ENCODE measurements at regions not wholly inside any gene's neighbourhood (a gene's known extent, or its start where the extent isn't known, plus 50 kb on each side); places are given as distances from the start of the nearest gene placed in this dataset.
A peak's percentile ranks its signal among the peaks of the same experiment; 100 is the strongest.
"Not testable (repeated sequence)": the region's sequence is repeated elsewhere in the genome, so short reads cannot be mapped to it uniquely, and the experiment has no call there.

DNA sequence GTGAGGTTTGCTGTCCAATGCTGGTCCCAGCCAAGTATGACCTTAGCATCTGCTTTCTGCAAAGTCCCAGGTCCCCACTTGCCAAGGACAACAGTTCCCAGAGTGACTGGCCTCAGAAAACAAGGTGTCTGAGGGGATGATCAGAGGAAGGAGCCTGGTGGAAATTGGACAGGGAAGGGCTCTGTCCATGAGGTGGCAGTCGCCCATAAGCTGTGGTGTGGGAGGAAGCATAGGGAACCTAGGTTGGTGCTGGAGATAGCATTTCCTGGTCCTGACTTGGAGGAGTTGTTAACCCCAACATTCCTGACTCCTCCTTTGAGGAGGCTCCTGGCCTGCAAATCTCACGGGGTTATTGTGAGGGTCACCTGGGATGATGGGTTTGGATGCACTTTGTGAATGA, 77.8 kb downstream of the LIMS4 start:
- not testable (repeated sequence) for FAIRE-seq; DNase-seq (ENCODE audit: insufficient read length, low spot score)

DNA sequence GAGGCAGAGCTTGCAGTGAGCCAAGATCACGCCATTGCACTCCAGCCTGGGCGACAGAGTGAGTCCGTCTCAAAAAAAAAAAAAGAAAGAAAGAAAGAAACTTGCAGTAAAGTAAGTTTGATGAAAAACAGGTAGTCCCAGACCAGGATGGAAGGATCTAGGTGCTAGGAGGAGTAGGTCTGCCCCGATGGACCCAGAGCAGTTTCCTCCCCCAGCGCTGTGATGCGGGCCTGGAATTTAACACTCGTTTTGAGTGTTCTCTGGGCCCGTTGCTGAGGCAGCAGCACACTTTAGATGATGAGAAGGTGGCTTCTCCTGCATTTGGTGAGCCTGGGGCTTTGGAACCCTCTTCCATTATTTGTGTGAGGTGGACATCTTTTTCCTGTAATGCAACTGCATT, 80.2 kb downstream of the LIMS4 start:
- FAIRE-seq; DNase-seq (ENCODE audit: insufficient read length, low spot score): not testable (repeated sequence)

DNA sequence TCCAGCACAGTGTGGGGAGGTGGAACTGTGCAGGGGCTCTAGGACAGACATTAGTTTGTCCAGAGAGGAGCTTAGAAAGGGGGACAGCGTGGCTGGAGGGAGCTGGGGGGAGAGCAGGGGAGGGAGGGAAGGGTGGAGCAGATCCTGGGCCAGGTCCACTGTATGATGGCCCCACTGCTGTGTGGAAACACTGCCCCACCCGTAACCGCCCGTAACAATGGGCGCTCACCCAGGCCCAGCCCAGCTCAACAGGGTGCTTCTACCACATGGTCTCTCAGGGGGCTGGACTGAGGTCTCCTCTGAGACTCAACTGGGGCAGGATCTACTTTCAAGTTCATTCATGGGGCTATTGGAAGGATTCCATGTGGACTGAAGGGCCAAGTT, 81.6 kb downstream of the LIMS4 start:
- DNase-seq (ENCODE audit: insufficient read length, low spot score); FAIRE-seq: not testable (repeated sequence)

DNA sequence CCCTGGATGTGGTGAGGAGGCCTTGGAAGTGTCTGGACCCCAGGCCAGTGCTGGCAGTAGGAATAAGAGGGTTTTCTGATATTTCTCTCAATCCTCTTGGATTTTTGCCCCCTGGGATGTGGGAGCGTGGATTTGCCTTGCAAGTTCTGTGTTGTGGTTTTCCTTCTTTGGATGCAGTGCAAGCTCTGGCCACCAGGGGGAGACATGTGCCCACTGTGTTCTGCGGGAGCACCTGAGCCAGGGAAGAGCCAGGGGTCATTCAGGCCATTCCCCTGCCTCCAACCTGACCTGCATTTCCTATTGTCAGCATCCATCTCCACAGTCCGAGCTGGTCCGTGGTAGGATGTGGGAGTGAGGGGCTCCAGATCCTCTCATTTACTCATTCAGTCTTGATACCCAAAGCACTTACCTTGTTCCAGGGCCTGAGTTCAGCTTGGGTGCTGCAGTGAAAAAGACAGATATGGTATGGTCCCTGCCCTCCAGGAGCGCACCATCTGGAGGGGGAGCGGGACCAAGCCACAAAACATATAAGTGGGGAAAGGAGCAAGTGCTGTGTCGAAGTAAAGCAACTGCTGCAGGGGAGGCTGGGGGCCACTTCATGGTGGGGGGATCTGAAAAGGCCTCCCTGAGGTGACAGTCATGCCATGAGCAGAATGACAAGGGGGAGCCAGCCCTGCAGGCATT, 82.1 kb downstream of the LIMS4 start:
- FAIRE-seq = peak; percentile 93
- DNase-seq (ENCODE audit: insufficient read length, low spot score) = not testable (repeated sequence)

DNA sequence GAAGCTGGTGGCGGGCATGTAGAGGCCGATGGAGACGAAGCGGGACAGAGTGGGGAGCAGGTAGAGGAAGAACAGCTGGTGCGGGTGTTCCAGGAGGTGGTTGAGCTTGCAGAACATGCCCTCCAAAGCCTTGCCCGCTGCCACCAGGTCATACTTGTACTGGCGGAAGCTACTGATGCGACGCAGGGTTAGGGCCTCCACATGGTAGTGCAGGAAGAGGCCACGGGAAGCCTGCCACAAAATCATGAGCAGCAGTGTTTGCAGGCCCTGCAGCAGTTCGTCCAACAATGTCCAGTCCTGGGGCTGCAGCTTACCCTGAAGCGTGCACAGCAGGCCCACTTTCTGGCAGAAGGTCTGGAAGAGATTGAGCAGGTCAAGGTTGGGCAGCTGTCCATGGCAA, 85.6 kb downstream of the LIMS4 start:
- not testable (repeated sequence) for FAIRE-seq; DNase-seq (ENCODE audit: insufficient read length, low spot score)

DNA sequence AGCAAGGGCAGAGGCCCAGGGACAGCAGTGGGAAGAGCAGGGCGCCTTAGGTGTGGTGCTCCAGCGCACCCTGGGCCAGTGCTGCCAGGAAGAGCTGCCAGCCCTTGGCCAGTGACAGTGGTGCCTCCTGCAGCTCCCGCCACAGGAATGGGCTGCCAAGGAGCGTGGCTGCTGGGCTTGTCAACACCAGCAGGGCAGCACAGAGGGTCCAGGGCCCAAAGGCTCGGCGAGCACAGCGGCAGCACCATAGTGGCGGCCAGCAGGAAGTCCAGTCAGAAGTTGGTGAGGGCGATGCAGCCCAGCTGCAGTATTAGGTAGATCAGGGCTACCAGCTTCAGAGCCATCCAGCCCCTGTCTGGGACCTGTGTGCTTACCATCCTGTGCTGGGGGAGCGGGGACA, 86.1 kb downstream of the LIMS4 start:
- FAIRE-seq = not testable (repeated sequence)

DNA sequence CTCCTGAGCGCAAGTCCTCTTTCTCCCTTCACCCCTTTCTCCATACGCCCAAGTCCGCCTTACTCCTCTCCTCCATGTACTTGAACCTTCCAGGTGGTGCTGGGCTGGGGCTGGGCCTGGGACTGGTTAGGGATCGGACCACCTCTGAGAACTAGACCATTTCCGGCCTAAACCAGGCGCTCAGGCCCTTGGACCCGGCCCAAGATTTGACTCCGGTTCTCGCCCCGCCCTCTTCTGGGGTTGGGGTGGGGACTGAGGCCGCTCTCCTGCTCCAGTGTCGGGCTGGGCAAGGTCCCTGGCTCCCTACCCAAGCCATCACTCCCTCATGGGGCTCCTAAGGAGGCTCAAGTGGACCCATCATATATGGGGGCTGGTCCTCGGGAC, 87.9 kb downstream of the LIMS4 start:
- FAIRE-seq; DNase-seq (ENCODE audit: insufficient read length, low spot score): not testable (repeated sequence)

More for the DNA sequence above, 86.1 kb downstream of the LIMS4 start:
- DNase-seq (ENCODE audit: insufficient read length, low spot score) = not testable (repeated sequence)

DNA sequence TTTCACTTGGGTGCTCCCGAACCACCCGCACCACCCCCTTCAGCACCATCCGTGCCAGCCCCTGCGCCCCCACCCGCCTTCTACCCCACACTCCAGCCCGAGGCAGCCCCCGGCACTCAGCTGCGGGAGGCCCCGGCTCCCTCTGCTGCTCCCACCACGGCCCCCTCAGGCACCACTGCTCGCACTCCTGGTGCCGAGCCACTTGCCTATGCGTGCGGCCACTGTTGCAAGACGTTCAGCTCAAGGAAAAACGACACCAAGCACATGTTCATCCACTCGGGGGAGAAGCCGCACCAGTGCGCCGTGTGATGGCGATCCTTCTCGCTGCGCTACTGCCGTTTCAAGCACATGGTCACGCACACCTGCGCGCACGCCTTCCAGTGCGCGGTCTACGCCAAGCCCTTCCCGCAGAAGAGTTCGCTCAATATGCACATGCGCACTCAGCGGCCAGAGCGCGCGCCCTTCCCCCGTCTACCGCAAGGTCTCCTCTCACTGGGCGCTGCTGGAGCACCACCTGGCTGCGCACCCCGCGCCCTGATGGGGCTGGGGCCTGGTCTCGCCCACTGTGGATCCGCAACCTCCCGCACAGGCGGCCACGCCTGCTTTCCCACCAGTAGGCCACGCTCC, 88.4 kb downstream of the LIMS4 start:
- DNase-seq (ENCODE audit: insufficient read length, low spot score); FAIRE-seq: not testable (repeated sequence)

DNA sequence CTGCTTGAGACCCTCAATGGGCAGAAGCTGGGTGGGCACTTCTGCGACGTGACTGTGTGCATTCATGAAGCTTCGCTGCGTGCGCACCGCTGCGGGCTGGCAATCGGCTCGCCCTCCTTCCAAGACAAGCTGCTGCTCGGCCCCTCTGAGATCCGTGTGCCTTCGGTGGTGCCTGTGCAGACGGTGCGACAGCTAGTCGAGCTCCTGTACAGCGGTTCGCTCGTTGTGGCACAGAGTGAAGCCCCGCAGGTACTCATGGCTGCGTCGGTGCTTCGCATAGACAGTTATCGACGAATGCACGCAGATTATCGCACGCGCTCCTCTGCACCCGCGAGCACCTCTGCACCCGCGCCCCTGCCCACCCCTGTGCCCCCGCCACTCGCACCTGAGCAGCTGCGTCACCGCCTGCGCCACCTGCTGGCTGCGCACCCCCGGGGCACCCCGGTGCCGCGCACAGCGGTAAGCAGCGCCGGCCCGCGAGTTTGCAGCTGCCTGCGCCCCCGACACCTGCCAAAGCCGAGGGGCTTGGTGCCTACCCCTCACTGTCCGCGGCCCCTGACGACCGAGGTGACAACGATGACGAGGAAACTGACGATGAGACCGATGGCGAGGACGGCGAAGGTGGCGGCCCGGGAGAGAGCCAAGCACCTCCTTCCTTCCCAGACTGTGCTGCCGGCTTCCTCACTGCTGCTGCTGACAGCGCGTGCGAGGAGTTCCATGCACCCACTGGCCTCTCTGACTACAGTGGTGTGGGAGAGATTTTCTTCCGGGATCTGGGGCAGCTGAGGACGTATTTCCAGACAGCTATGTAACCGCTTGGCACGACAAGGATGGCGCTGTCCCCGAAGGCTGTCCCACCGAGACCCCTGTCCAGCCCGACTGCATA, 89.2 kb downstream of the LIMS4 start:
- not testable (repeated sequence) for DNase-seq (ENCODE audit: insufficient read length, low spot score); FAIRE-seq

DNA sequence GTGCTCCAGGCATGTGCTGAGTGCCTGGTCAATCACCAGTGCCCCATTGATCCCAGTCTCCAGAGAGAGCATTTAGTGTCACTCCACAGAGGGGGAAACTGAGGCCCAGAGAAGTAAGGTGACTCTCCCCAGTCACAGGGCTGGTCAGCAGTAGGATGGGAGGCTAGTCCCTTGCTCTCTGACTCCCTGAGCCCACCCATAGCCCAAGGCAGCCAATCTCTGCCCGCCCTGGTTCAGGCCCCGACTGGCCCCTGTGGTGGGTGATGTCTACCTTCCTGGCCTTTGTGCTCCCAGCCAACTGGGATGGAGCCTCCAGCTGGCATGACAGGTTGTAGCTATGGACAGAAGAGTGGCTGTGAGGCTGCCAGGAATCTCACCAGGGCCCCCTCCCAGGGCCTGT, 99.1 kb downstream of the LIMS4 start:
- FAIRE-seq; DNase-seq (ENCODE audit: insufficient read length, low spot score): not testable (repeated sequence)

DNA sequence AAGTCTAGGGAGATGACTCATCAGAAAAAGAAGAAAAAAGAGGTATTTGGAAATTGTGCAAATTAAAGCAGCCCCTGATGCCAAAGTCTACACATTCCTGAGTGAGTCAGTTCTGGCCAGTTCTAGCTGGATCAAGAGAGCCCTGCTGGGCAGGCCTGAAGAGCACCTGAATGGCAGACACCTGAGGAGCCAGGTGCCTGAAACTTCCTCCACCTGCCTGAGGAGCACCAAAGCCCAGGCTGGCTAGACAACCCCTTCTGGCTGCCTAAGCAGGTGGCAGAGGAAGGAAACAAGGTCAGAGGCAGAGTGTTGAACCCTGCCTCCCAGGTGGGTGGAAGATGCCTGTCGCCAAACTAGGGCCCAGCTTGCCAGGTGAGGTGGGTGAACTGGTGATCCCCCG, 101.0 kb downstream of the LIMS4 start:
- not testable (repeated sequence) for FAIRE-seq; DNase-seq (ENCODE audit: insufficient read length, low spot score)

DNA sequence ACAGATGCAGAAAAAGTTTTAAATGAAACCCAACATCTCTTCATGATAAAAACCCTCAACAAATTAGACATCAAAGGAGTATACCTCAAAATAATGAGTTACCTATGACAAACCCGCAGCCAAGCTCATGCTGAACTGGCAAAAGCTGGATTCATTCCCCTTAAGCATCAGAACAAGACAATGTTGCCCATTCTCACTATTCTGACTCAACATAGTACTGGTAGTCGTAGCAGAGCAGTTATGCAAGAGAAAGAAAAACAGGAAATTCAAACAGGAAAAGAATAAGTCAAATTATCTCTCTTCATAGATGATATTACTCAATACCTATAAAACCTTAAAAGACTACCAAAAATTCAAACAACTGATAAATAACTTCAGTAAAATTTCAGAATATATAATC, 115.0 kb downstream of the LIMS4 start:
- DNase-seq (ENCODE audit: insufficient read length, low spot score); FAIRE-seq: not testable (repeated sequence)

DNA sequence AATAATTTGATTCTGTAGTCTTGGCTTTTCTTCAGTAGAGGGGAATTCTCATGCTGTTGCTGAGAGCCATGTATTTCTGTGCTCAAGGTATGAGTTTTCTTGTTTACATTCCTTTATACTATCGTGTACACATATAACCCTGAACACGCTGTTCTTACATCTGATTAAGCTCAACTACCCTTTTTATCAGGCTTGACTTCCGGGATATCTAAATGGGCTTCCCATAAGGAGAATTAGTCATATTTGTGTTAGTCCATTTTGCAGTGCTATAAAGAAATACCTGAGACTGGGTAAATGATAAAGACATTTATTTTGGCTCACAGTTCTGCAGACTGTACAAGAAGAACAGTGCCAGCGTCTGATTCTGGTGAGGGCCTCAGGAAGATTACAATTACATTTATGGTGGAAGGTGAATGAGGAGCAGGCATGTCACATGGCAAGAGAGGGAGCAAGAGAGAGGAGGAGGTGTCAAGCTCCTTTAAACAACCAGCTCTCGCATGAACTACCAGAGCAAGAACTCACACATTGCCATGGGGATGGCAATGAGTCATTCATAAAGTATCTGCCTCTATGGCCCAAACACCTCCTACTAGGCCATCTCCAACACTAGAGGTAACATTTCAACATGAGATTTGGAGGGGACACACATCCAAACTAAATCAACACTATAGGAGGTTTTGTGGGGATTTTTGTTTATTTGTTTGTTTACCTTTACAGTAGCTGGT, 118.2 kb downstream of the LIMS4 start:
- DNase-seq (ENCODE audit: insufficient read length, low spot score); FAIRE-seq: not testable (repeated sequence)

DNA sequence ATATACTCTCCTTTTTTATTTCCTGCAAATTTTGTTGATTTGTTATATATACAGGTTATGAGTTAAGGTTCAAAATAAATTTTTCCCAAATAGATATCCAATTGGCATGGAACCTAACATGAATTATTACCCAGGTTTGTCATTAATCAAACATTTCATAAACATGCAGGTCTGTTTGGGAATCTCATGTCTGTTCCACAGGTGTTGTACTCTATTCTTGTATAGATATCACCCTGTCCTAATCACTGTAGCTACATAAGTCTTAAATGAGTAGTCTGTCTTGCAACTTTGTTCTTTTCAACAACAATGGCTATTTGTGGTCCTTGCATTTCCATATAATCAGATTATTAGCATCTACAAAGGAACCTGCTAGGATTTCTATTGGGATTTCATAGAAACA, 121.9 kb downstream of the LIMS4 start:
- DNase-seq (ENCODE audit: insufficient read length, low spot score); FAIRE-seq: not testable (repeated sequence)

DNA sequence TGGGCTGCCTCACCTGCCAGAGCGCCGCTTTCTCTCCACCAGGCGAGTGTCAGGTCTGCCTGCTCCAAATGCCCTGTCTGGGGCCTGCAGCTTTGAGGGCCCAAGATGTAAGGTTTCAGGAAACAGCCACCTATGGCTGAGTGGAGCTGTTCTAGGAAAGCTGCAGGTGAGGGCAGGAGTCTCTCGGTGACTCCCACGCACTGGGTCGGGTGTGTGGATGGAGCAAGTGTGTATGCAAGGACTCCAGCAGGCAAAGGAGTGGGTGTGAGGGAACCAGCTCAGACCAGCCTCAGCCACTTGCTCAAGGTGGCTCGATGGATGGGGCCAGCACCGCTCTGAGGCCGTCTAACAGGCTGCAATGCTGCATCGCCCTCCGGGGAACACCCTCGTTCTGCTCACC, 123.7 kb downstream of the LIMS4 start:
- not testable (repeated sequence) for FAIRE-seq; DNase-seq (ENCODE audit: insufficient read length, low spot score)

DNA sequence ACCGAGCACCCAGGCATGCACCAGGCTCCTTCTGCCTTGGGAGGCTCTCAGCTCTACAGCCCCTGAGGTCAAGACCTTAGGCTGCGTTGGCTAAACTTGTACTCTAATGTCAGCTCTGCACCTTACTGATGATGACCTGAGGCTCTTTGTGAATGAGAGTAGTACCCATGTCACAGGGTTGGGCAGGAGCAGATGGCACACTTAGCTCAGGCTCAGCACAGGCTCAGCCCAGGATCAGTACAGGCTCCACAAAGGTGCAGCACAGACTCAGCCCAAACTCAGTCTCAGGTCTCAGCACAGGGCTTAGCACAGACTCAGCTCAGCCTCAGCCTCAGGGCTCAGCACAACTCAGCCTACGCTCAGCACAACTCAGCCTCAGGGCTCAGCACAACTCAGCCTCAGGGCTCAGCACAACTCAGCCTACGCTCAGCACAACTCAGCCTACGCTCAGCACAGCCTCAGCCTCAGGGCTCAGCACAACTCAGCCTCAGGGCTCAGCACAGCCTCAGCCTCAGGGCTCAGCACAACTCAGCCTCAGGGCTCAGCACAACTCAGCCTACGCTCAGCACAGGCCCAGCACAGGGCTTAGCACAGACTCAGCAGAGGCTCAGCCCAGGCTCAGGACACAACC, 128.1 kb downstream of the LIMS4 start:
- DNase-seq (ENCODE audit: insufficient read length, low spot score); FAIRE-seq: not testable (repeated sequence)

DNA sequence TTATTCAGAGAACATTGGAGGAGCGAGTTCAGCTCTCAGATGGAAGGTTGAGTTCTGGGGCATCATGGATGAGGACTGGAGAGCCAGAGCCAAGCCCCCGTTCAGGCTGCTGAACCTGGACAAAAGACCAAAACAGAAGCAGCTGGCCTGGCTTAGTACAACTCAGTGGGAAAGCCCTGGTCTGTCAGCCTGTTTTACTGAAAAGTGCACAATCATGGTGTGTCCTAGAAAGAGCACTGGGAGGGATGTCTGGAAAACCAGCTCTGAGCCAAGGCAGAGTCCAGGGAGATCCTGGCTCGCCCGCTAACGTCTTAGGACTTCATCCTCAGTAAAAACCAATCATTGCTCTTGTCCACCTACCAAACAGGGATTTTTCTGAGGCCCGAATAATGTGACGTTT, 129.7 kb upstream of the MTLN start:
- FAIRE-seq; DNase-seq (ENCODE audit: insufficient read length, low spot score): not testable (repeated sequence)

DNA sequence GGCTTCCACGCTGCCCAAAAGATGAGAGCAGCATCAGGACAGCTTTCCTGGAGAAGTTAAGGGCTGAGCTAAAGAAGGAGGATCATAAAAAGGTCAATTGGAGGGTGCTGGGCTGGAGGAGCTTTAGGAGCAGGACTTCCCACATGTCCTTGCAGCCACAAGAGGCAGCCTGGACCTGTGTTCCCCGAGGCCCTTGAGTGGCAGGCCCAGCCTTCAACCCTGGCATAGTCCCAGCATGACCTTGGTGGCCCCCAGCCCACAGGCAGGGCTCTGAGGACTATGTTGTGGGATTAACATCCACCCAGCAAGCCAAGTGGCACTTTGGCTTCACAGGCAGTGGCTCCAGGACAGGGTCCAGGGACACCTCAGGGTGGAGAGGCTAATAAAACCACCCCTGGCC, 126.8 kb upstream of the MTLN start:
- DNase-seq (ENCODE audit: insufficient read length, low spot score); FAIRE-seq: not testable (repeated sequence)

DNA sequence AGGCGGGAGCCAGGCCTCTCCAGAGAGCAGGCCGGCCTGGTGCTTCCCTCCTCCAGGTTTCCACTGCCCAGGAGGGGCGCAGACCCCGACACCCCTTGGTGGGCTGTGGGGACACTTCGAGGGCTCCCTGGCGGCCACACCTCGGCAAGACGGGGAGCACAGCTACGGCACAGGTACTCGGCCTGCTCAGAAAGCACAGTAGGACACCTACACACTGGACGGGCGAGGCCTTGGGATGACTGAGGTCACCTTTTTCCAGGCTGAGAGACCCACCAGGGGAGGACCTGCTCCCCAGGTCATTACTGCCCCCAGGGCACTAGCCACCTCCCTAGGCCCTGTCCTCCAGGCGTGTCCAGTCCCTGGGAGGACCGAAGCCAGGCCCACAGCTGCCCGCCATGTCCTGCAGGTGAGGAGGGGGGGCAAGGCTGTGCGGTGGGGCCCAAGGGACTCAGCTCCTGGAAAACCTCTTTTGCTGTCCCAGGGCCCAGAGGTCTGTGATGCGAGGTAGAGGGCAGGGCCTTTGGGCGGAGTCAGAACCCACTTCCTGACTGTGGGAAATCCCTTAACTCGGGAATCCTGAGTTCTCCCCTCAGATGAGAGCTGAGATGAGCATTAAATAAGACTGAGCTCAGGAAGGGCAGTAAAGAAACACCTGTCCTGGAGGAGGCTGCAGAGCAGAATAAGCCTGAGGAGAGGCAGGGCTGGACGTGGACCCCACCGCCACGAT, 126.1 kb upstream of the MTLN start:
- not testable (repeated sequence) for DNase-seq (ENCODE audit: insufficient read length, low spot score); FAIRE-seq

Data from GM19239 (cell line).